Retinal pigment epithelial cell (primary cell): ENCODE measurements at regions not wholly inside any gene's neighbourhood (a gene's known extent, or its start where the extent isn't known, plus 50 kb on each side); places are given as distances from the start of the nearest gene placed in this dataset.

Experiments
- DNase-seq: peaks from one replicate; pipeline ENCODE4 v3.0.0-alpha.2; 2010; ENCODE audit warnings: low read depth
- H3K4me3 ChIP-seq: 2 replicates; pipeline ENCODE4 v1.5.1; 2011; ENCODE audit warnings: mild to moderate bottlenecking, low read length, control low read depth, moderate library complexity
- TF ChIP-seq, protein P1 (sequence below): conservative IDR thresholded peaks from 2 replicates; pipeline ENCODE4 v1.5.1; 2011; ENCODE audit warnings: low read depth, low read length, control low read depth, inconsistent platforms

DNA sequence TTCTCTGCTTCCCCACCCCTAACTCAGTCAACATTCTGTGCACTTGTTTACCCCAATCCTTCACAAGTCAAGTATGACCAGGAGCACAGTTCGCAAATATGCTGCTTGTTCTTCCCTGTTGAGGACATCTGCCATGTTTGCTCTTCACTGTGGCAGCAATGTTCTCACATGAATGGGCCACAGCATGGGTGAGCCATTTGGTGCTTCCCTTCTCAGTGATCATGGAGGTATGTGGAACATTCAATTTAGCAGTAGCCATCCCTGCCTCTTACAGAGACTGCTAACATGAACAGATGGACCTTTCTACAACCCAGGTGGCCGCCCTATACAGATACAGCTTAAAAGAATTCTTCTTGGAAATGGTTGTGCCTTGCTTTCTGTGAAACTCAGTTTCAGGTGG is 660.1 kb upstream of the SGO1 start:
- TF ChIP-seq, protein P1, sequence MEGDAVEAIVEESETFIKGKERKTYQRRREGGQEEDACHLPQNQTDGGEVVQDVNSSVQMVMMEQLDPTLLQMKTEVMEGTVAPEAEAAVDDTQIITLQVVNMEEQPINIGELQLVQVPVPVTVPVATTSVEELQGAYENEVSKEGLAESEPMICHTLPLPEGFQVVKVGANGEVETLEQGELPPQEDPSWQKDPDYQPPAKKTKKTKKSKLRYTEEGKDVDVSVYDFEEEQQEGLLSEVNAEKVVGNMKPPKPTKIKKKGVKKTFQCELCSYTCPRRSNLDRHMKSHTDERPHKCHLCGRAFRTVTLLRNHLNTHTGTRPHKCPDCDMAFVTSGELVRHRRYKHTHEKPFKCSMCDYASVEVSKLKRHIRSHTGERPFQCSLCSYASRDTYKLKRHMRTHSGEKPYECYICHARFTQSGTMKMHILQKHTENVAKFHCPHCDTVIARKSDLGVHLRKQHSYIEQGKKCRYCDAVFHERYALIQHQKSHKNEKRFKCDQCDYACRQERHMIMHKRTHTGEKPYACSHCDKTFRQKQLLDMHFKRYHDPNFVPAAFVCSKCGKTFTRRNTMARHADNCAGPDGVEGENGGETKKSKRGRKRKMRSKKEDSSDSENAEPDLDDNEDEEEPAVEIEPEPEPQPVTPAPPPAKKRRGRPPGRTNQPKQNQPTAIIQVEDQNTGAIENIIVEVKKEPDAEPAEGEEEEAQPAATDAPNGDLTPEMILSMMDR, result no peak
- H3K4me3 ChIP-seq, result no peak overlapping the region

DNA sequence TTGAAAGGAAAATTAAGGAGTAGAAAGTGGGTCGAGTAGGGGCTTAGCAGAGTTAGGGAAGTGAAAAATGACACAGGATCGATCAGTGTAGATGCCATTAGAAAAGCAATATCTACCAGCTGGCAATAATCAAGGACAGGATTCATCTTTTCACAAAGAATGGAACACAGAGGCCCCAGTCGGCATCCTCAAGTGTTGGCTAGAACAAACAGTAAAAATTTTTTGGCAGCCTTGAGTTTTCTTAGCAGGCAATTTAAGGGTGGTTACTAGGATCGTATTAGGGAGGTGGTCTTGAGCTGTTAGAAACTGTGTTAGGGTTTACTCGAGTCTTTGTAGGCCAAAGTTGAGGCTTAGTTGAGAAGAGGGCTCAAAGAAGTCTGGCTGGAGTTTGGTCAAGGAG is 658.8 kb upstream of the SGO1 start:
- TF ChIP-seq, protein P1, result no peak
- no peak overlapping the region for H3K4me3 ChIP-seq
- no peak for DNase-seq

More for the DNA sequence above, 660.1 kb upstream of the SGO1 start:
- no peak for DNase-seq

DNA sequence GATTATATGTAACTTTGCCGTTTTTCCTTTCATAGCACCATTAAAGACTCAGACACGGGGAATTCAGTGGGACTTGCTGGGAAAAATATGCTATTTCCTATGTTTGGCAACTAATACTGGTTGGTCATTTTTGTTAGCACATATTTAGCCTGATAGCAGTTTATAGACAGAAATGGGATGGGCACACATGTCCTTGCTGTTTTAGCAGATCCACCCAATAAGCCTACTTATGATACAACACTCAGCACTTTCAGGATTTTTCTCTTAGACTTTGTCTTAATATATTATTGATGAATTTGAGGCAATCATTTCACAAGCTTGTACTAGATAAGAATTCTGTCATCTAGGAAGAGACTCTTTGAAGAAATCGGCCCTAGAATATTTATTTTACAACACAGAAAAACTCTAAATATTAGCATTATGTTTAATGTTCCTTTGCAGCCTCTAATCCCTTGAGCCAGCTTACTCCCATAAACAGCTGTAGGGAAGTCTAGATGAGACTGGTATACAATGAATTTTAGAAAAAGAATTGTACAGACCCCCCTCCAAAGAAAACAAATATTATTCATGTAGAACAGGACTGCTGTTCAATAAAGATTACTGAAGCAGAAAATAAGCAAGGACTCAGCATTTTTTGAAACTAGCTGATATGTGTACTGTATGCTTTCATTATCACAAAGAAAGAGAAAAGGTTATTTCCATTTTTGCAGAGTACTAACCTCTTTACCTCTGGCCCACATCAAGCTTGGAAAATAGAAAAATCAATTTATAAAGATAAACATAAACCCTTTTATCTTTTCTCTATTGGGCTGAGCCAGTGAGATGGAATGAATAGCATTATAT is 656.8 kb upstream of the SGO1 start:
- TF ChIP-seq, protein P1, result no peak
- no peak overlapping the region for H3K4me3 ChIP-seq
- no peak for DNase-seq

DNA sequence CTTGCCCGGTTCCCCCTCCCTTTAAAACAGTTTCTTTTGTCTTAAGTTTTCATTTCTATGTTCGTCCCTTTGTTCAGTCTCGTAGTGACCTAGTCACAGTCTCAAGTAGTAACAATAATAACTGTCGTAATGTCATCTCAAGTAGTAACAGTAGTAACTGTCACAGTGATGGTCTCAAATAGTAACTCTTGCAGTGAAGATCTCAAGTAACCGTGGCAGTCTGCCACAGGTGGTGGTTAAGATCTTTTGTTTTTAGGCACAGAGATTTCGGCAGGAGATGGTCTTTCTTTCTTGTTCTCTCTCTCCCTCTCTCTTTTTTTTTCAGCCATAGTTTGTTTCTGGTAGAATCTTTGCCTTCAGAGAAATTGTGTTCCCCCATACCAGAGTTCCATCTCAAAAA is 656.0 kb upstream of the SGO1 start:
- TF ChIP-seq, protein P1, result no peak
- DNase-seq, result no peak

DNA sequence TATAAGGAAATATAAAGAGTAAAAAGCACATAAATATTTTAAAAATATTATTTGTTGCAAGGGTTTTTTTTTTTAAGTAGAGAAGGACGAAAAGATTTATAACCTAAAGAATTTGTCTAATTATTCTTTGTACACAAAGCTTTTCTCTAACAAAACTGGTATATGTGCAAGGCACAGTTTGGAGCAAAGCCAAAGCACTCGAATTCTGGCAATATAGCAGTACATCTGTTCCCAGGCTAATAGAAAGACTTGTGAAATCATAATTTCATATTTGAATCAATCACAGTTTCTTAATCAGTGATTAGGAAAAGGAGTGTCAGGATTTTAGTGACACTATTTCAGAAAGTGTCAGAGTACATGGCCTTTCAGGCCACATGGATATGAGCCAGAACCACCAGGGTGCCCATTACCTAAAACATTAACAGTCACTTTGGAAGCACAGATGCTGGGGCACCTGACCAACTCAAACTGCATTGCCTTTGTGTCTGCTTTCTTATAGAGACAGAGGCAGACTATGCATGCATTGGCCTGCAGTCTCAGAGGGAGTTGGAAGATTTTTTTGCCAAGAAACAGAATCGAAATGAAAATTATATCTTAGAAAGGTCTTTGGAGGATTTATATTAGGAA is 651.8 kb upstream of the SGO1 start:
- no peak overlapping the region for H3K4me3 ChIP-seq
- no peak for DNase-seq
- TF ChIP-seq, protein P1, result no peak

More for the DNA sequence above, 656.0 kb upstream of the SGO1 start:
- no peak overlapping the region for H3K4me3 ChIP-seq

DNA sequence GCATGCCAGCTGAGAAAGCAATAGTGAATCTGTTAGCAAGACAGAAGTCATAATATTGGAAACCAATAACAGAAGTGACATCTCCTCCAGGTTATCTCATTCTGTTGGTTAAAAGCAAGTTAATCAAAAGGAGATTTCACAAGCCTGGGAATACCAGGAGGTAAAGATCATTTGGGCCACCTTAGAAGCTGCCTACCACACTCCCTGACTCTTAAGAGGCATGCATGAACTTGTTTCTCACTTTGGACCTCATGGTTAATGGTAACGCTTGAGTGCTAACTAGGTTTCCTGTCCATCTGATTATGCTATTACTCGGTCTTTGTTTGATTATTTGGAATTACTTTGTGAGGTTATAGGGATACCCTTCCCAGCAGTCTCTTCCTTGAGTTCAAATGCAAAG is 650.8 kb upstream of the SGO1 start:
- DNase-seq, result no peak
- no peak overlapping the region for H3K4me3 ChIP-seq
- TF ChIP-seq, protein P1, result no peak

DNA sequence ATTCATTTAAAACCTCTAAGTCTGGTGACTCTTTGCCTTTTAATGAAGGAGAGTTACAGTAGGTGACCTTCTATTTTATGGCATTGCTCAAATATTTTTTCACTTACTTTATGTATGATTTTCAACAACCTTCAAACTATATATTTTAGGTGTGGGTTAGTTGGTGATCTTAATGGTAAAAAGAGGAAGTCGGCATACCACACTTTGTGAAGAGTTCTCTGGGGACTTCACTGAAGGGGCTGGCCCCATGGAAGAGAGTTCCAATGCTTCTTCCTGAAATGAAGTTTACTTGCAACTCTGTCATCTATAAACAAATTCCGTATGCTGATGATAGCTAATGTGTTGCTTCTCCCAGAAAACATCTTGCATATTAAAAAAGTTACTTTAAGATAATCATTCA is 647.0 kb upstream of the SGO1 start:
- TF ChIP-seq, protein P1, result no peak
- no peak for DNase-seq
- no peak overlapping the region for H3K4me3 ChIP-seq
